Naive thymus-derived CD4-positive, alpha-beta T cell (primary cell): ENCODE measurements at regions not wholly inside any gene's neighbourhood (a gene's known extent, or its start where the extent isn't known, plus 50 kb on each side); places are given as distances from the start of the nearest gene placed in this dataset.

Experiments
- ATAC-seq: fragments of 150-1000 bp; cut with Tn5 transposase; 2 replicates; pipeline ENCODE4 v1.10.0; 2021; ENCODE audit warnings: mild to moderate bottlenecking, moderate library complexity
- CTCF ChIA-PET: fragments of 350-600 bp; sonication (Branson Sonifier 250); formaldehyde crosslinking; loops from one replicate; lab custom pipeline; 2021; ENCODE audit warnings: antibody characterized with exemption; lab: Charles Lee
- POLR2A ChIA-PET: fragments of 350-600 bp; sonication (Branson Sonifier 250); formaldehyde crosslinking; loops from one replicate; lab custom pipeline; 2021; ENCODE audit warnings: antibody characterized with exemption, inconsistent platforms; lab: Charles Lee
- DNase-seq, 9 donors: peaks; one replicate each; pipeline versions ENCODE4 v3.0.0 to v3.0.0-alpha.2; 2020 to 2022; ENCODE audit warnings: mixed read lengths in 1 of 9
- H3K27ac ChIP-seq: one replicate; pipeline ENCODE4 v1.7.0; 2013; ENCODE audit warnings: mild to moderate bottlenecking, low read depth, low read length, moderate library complexity
- H3K27me3 ChIP-seq, 2 donors: one replicate each; pipeline ENCODE4 v1.7.0; 2013; ENCODE audit warnings: low read length in 2 of 2, mild to moderate bottlenecking in 2 of 2, moderate library complexity in 2 of 2; ENCODE audit not compliant: control insufficient read depth in 2 of 2, insufficient read depth in 2 of 2
- H3K36me3 ChIP-seq, 3 experiments: 1 replicate in 2 of 3; 2 replicates in 1 of 3; pipeline ENCODE4 v1.7.0; 2013; ENCODE audit warnings: low read length in 3 of 3, mild to moderate bottlenecking in 3 of 3, moderate library complexity in 1 of 3; ENCODE audit not compliant: insufficient read depth in 3 of 3, control insufficient read depth in 2 of 3
- H3K4me1 ChIP-seq, 2 donors: one replicate each; pipeline ENCODE4 v1.7.0; 2013; ENCODE audit warnings: low read length in 2 of 2, mild to moderate bottlenecking in 2 of 2, moderate library complexity in 1 of 2; ENCODE audit not compliant: control insufficient read depth in 2 of 2, insufficient read depth in 2 of 2
- H3K4me3 ChIP-seq: 2 replicates; pipeline ENCODE4 v1.7.0; 2013; ENCODE audit warnings: mild to moderate bottlenecking, low read length
- H3K9me3 ChIP-seq, 3 experiments: 1 replicate in 2 of 3; 2 replicates in 1 of 3; pipeline ENCODE4 v1.7.0; 2013; ENCODE audit warnings: low read length in 3 of 3; ENCODE audit not compliant: control insufficient read depth in 2 of 3
- H3K27ac Mint-ChIP-seq, 9 donors: one replicate each; pipeline ENCODE4 v1.8.0; 2020 to 2022; ENCODE audit warnings: mixed read lengths in 9 of 9, mild to moderate bottlenecking in 8 of 9, moderate library complexity in 5 of 9, inconsistent platforms in 2 of 9
- H3K27me3 Mint-ChIP-seq, 5 donors: one replicate each; pipeline ENCODE4 v1.8.0; 2021 to 2022; ENCODE audit warnings: mixed read lengths in 5 of 5, mild to moderate bottlenecking in 1 of 5
- H3K36me3 Mint-ChIP-seq, 5 donors: one replicate each; pipeline ENCODE4 v1.8.0; 2020 to 2022; ENCODE audit warnings: mixed read lengths in 5 of 5, mild to moderate bottlenecking in 3 of 5, inconsistent platforms in 1 of 5
- H3K4me1 Mint-ChIP-seq, 7 donors: one replicate each; pipeline ENCODE4 v1.8.0; 2020 to 2022; ENCODE audit warnings: mixed read lengths in 7 of 7, mild to moderate bottlenecking in 3 of 7, inconsistent platforms in 1 of 7
- H3K4me3 Mint-ChIP-seq, 10 donors: one replicate each; pipeline ENCODE4 v1.8.0; 2020 to 2022; ENCODE audit warnings: mild to moderate bottlenecking in 10 of 10, mixed read lengths in 10 of 10, moderate library complexity in 6 of 10, inconsistent platforms in 2 of 10
- H3K9me3 Mint-ChIP-seq, 11 donors: one replicate each; pipeline ENCODE4 v1.8.0; 2020 to 2022; ENCODE audit warnings: mixed read lengths in 11 of 11, mild to moderate bottlenecking in 4 of 11, inconsistent platforms in 1 of 11, moderate library complexity in 1 of 11
- intact Hi-C, 2 donors: fragments of 100-400 bp; cut with micrococcal nuclease; formaldehyde crosslinking; loops; one replicate each; pipeline ENCODE4 v1.15.1; 2023

DNA sequence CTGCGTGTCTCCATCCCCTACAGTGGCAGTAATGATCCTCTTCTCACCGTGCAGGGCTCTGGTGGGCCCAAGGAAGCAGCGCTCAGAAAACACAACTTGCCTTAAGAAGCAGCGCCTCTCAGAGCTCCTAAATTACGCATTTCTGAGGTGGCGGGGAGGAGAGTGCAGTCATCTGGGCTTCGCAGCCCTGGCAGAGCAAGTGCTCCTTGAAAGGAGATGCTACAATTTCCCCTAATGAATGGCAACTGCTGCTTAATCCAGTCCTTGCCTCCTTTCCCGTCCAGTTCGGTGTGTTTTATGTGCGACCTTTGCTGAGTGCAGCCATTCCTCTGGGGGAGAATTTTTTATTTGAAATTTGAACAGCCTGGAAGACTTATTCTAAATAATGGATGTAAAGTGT is 287.3 kb downstream of the PTPRU start:
- ChIA-PET CTCF (no interaction called here), POLR2A (no interaction called here)
- Histone ChIP-seq H3K27me3 (no peaks in the 10 kb centered on the region), H3K27ac (no peak overlapping the region), H3K4me3 (no peak overlapping the region), H3K4me1 (no peaks in the 10 kb centered on the region), H3K36me3 (no peaks in the 10 kb centered on the region), H3K9me3 (peaks cover 0 to under 1% (median 0%) of the 10 kb centered on the region in 3 experiments)
- H3K4me3 Mint-ChIP-seq, result no peak overlapping the region
- H3K36me3 Mint-ChIP-seq, result no peaks in the 10 kb centered on the region
- H3K27me3 Mint-ChIP-seq, result peaks cover 2 to 65% (median 43%) of the 10 kb centered on the region in 5 donors
- peaks cover 0 to 13% (median 5%) of the 10 kb centered on the region in 11 donors for H3K9me3 Mint-ChIP-seq
- ATAC-seq (no peak), DNase-seq (peak in 1 of 9 donors; percentile 8)
- H3K27ac Mint-ChIP-seq, result no peak overlapping the region
- no peaks in the 10 kb centered on the region for H3K4me1 Mint-ChIP-seq
- intact Hi-C loops, result no loop called here

GRCh38 chr1:29523136-29523535 is 286.8 kb downstream of the PTPRU start:
- Mint-ChIP-seq H3K4me1 (no peaks in the 10 kb centered on the region), H3K4me3 (no peak overlapping the region), H3K9me3 (peaks cover 0 to 8% (median 1%) of the 10 kb centered on the region in 11 donors), H3K27me3 (peaks cover 2 to 60% (median 44%) of the 10 kb centered on the region in 5 donors), H3K27ac (no peak overlapping the region), H3K36me3 (no peaks in the 10 kb centered on the region)
- ChIA-PET POLR2A (no interaction called here), CTCF (no interaction called here)
- DNase-seq (no peak), ATAC-seq (no peak)
- intact Hi-C loops, result no loop called here
- Histone ChIP-seq H3K4me1 (no peaks in the 10 kb centered on the region), H3K4me3 (no peak overlapping the region), H3K9me3 (no peaks in the 10 kb centered on the region), H3K36me3 (no peaks in the 10 kb centered on the region), H3K27me3 (no peaks in the 10 kb centered on the region), H3K27ac (no peak overlapping the region)

GRCh38 chr1:29521811-29522580 is 285.7 kb downstream of the PTPRU start:
- no peaks in the 10 kb centered on the region for H3K36me3 Mint-ChIP-seq
- H3K4me3 Mint-ChIP-seq, result no peak overlapping the region
- no peaks in the 10 kb centered on the region for H3K9me3 ChIP-seq
- no peak for ATAC-seq
- CTCF ChIA-PET, result no interaction called here
- POLR2A ChIA-PET, result no interaction called here
- H3K4me1 Mint-ChIP-seq, result no peaks in the 10 kb centered on the region
- no peak overlapping the region for H3K4me3 ChIP-seq
- peak in 1 of 9 donors; percentile 6 for DNase-seq
- H3K9me3 Mint-ChIP-seq, result peaks cover 0 to 4% (median 0%) of the 10 kb centered on the region in 11 donors
- H3K4me1 ChIP-seq, result no peaks in the 10 kb centered on the region
- H3K27ac ChIP-seq, result no peak overlapping the region
- H3K27me3 Mint-ChIP-seq, result peaks cover 2 to 49% (median 44%) of the 10 kb centered on the region in 5 donors
- H3K27me3 ChIP-seq, result no peaks in the 10 kb centered on the region
- H3K36me3 ChIP-seq, result no peaks in the 10 kb centered on the region
- H3K27ac Mint-ChIP-seq, result no peak overlapping the region
- intact Hi-C loops, result no loop called here

DNA sequence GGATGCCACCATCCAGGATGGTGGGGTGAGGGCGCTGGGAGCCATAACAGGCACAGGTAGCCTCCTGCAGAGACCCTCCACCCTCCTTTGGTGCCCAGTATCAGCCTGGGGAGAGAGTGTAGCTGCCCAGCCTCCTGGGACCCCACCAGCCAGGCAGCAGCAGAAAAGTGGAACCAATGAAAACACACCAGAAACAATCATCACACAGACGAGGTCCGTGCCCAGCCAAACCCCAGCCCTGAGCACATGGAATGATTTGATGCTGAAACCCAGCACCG is 285.1 kb downstream of the PTPRU start:
- ChIA-PET CTCF (no interaction called here), POLR2A (no interaction called here)
- H3K36me3 Mint-ChIP-seq, result no peaks in the 10 kb centered on the region
- no peak overlapping the region for H3K27ac Mint-ChIP-seq
- no peak overlapping the region for H3K4me3 ChIP-seq
- peaks cover 0 to 45% (median 37%) of the 10 kb centered on the region in 5 donors for H3K27me3 Mint-ChIP-seq
- no peaks in the 10 kb centered on the region for H3K4me1 Mint-ChIP-seq
- DNase-seq (peak in 1 of 9 donors; percentile 14), ATAC-seq (no peak)
- H3K9me3 ChIP-seq, result no peaks in the 10 kb centered on the region
- no peaks in the 10 kb centered on the region for H3K4me1 ChIP-seq
- no peaks in the 10 kb centered on the region for H3K36me3 ChIP-seq
- intact Hi-C loops, result no loop called here
- H3K27ac ChIP-seq, result no peak overlapping the region
- peaks cover 0 to 3% (median 0%) of the 10 kb centered on the region in 11 donors for H3K9me3 Mint-ChIP-seq
- no peak overlapping the region for H3K4me3 Mint-ChIP-seq
- no peaks in the 10 kb centered on the region for H3K27me3 ChIP-seq

DNA sequence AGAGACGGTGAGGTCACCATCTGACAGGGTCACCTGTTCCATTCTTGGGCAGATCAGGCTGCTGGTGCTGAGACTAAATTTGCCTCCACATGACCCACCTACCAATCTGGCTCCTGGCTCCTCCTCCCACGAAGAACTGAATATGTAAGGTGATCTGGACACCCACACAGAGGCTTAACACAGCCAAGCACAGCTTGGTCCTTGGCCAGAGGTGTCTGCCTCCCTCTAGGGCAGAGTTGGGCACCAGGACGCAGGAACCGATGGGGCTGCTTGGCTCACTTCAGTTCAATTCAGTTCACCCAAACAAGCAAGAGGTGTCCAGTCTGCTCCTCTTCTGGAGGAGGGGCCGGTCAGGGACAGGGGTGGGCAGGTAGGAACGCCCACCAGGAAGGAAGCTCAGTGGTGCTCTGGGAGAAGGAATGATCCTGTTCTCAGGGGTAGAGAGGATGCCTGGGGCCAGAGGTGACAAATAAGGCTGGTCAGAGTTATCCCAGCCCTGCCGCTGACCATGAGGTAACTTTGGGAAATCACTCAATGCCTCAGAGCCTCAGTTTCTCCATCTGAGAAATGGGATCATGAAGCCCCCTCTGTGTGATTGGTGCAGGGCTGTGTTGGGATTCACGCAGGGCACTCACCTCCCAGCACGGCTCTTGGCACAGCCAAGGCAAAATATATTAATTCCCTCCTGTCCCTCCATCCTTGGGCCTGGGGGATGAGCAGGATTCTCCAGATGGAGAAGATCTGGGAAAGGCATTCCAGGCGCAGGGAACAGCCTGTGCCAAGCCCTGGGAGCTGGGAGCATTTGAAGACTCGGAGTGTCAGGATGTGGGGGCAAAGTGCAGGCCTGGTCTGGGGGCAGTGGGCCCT is 284.5 kb downstream of the PTPRU start:
- POLR2A ChIA-PET, result no interaction called here
- H3K4me1 Mint-ChIP-seq, result no peaks in the 10 kb centered on the region
- Histone ChIP-seq H3K9me3 (no peaks in the 10 kb centered on the region), H3K27me3 (no peaks in the 10 kb centered on the region), H3K4me3 (no peak overlapping the region), H3K4me1 (no peaks in the 10 kb centered on the region), H3K27ac (no peak overlapping the region), H3K36me3 (no peaks in the 10 kb centered on the region)
- intact Hi-C loops, result no loop called here
- H3K27me3 Mint-ChIP-seq, result peaks cover 0 to 45% (median 32%) of the 10 kb centered on the region in 5 donors
- CTCF ChIA-PET, result no interaction called here
- DNase-seq, result peak in 1 of 9 donors; percentile 8
- no peak overlapping the region for H3K27ac Mint-ChIP-seq
- no peaks in the 10 kb centered on the region for H3K36me3 Mint-ChIP-seq
- H3K4me3 Mint-ChIP-seq, result no peak overlapping the region
- H3K9me3 Mint-ChIP-seq, result peaks cover 0 to 3% (median 0%) of the 10 kb centered on the region in 11 donors
- ATAC-seq, result no peak

DNA sequence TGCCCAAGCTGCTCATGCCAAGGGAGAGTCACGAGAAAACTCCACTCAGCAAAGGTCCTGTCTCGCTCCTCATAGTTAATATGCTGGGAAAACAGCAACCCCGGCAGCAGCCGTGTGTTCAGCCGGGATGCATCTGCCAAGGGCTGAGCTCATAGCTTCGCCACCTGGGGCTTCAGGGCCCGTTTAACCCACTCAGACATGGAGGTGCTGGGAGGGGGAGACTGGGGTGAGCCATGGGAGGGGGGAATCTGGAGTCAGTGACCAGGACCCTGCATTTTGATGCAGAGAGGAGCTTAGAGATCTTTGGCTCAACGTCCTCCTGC is 283.4 kb downstream of the PTPRU start:
- CTCF ChIA-PET, result no interaction called here
- Mint-ChIP-seq H3K4me3 (no peak overlapping the region), H3K9me3 (no peaks in the 10 kb centered on the region), H3K27me3 (peaks cover 0 to 40% (median 21%) of the 10 kb centered on the region in 5 donors), H3K4me1 (no peaks in the 10 kb centered on the region), H3K27ac (no peak overlapping the region), H3K36me3 (no peaks in the 10 kb centered on the region)
- Histone ChIP-seq H3K27ac (no peak overlapping the region), H3K4me3 (no peak overlapping the region), H3K27me3 (no peaks in the 10 kb centered on the region), H3K9me3 (no peaks in the 10 kb centered on the region), H3K36me3 (no peaks in the 10 kb centered on the region), H3K4me1 (no peaks in the 10 kb centered on the region)
- intact Hi-C loops, result no loop called here
- DNase-seq (no peak), ATAC-seq (no peak)
- POLR2A ChIA-PET, result no interaction called here
